ENCODE measurements at regions not wholly inside any gene's neighbourhood (a gene's known extent, or its start where the extent isn't known, plus 50 kb on each side); places are given as distances from the start of the nearest gene placed in this dataset.

DNA sequence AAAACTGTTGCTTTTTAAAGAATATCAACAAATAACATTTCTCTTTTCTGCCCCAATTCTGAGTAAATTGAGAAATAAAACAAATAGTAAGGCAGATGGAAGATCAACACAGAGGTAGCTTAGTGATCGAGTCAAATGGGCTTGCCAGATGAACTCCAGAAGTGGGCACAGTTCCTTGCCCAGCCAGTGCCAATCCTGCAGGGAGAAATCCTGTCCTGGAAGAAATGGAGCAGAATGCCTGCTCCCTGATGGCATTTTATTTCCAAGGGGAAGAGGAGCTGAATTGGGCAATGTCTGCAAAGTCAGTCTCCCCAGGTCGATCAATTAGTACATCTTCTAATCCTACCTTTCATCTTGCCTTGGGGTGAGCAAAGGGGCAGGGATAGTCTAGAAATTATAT, 225.3 kb downstream of the NHLRC3 start:
- TF ChIP-seq CTCF (IDR thresholded peaks at IDR 0.05) (no peak), ZFX (IDR thresholded peaks at IDR 0.05; ENCODE audit: borderline replicate concordance) (no peak)
